Activated CD4-positive, alpha-beta memory T cell treated with anti-CD3 and anti-CD28 coated beads, Interleukin-2, amount 10 ng/mL, durations not matched to agents 7 days and 5 days (primary cell): ENCODE measurements at regions not wholly inside any gene's neighbourhood (a gene's known extent, or its start where the extent isn't known, plus 50 kb on each side); places are given as distances from the start of the nearest gene placed in this dataset.
"Not testable (repeated sequence)": the region's sequence is repeated elsewhere in the genome, so short reads cannot be mapped to it uniquely, and the experiment has no call there.

Experiments used
- CTCF ChIA-PET: fragments of 350-600 bp; sonication (Branson Sonifier 250); formaldehyde crosslinking; loops from one replicate; lab custom pipeline; 2021; ENCODE audit warnings: antibody characterized with exemption, inconsistent platforms; lab: Charles Lee
- POLR2A ChIA-PET: fragments of 350-600 bp; sonication (Branson Sonifier 250); formaldehyde crosslinking; loops from one replicate; lab custom pipeline; 2021; ENCODE audit warnings: antibody characterized with exemption; lab: Charles Lee
- DNase-seq: peaks from one replicate; pipeline ENCODE4 v3.0.0-alpha.2; 2020
- H3K27ac Mint-ChIP-seq: one replicate; pipeline ENCODE4 v1.8.0; 2021; ENCODE audit warnings: mild to moderate bottlenecking, mixed read lengths
- H3K27me3 Mint-ChIP-seq: one replicate; pipeline ENCODE4 v1.8.0; 2021; ENCODE audit warnings: mixed read lengths
- H3K36me3 Mint-ChIP-seq: one replicate; pipeline ENCODE4 v1.8.0; 2021; ENCODE audit warnings: low read depth, mixed read lengths
- H3K4me1 Mint-ChIP-seq: one replicate; pipeline ENCODE4 v1.8.0; 2021; ENCODE audit warnings: mixed read lengths
- H3K4me3 Mint-ChIP-seq: one replicate; pipeline ENCODE4 v1.8.0; 2021; ENCODE audit warnings: mild to moderate bottlenecking, mixed read lengths
- H3K9me3 Mint-ChIP-seq: one replicate; pipeline ENCODE4 v1.8.0; 2021; ENCODE audit warnings: mixed read lengths

DNA sequence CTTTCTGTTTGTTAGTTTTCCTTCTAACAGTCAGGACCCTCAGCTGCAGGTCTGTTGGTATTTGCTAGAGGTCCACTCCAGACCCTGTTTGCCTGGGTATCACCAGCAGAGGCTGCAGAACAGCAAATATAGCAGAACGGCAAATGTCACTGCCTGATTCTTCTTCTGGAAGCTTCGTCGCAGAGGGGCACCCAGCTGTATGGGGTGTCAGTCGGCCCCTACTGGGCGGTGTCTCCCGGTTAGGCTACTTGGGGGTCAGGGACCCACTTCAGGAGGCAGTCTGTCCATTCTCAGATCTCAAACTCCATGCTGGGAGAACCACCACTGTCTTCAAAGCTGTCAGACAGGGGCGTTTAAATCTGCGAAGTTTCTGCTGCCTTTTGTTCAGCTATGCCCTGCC lies 448.6 kb upstream of the UBE2E3 start:
- H3K36me3 Mint-ChIP-seq, POLR2A ChIA-PET, H3K4me3 Mint-ChIP-seq, CTCF ChIA-PET, H3K27ac Mint-ChIP-seq, DNase-seq, H3K27me3 Mint-ChIP-seq, H3K4me1 Mint-ChIP-seq, H3K9me3 Mint-ChIP-seq: not testable (repeated sequence)

DNA sequence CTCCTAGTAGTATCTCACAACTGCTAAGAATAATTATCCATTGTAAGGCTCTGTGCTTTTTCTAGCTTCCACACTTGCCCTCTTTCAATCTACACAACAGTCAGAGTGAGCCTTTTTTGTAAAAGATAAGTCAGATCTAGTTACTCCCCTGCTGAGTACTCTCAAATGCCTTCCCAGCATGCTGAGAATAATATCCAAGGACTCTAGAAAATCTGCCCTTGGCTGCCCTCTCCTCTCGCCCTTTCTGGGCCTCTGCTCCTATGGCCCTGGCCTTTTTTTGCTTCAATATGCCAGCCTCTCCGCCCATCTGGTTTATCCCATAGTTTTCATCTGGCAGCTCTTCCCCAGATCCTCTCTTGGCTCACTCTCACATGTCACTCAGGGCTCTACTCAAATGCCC lies 455.9 kb upstream of the UBE2E3 start:
- Mint-ChIP-seq H3K4me3 (no peak overlapping the region), H3K27ac (no peak overlapping the region), H3K9me3 (no peaks in the 10 kb centered on the region), H3K36me3 (no peaks in the 10 kb centered on the region), H3K4me1 (no peaks in the 10 kb centered on the region), H3K27me3 (no peaks in the 10 kb centered on the region)
- ChIA-PET POLR2A (no interaction called here), CTCF (no interaction called here)
- DNase-seq, result no peak

GRCh38 chr2:180523621-180524340 lies 456.6 kb upstream of the UBE2E3 start:
- Mint-ChIP-seq H3K27ac (no peak overlapping the region), H3K4me3 (no peak overlapping the region), H3K36me3 (no peaks in the 10 kb centered on the region), H3K27me3 (no peaks in the 10 kb centered on the region), H3K4me1 (no peaks in the 10 kb centered on the region), H3K9me3 (no peaks in the 10 kb centered on the region)
- DNase-seq, result no peak
- CTCF ChIA-PET, result no interaction called here
- POLR2A ChIA-PET, result no interaction called here

- H3K4me3 Mint-ChIP-seq, result no peak overlapping the region
- CTCF ChIA-PET, result no interaction called here
- no peaks in the 10 kb centered on the region for H3K9me3 Mint-ChIP-seq
Measured at GRCh38 chr2:180520921-180521581, 459.4 kb upstream of the UBE2E3 start.

GRCh38 chr2:180520206-180520605 lies 460.2 kb upstream of the UBE2E3 start:
- DNase-seq, result no peak
- Mint-ChIP-seq H3K27me3 (no peaks in the 10 kb centered on the region), H3K4me3 (no peak overlapping the region), H3K36me3 (no peaks in the 10 kb centered on the region), H3K4me1 (no peaks in the 10 kb centered on the region), H3K27ac (no peak overlapping the region), H3K9me3 (no peaks in the 10 kb centered on the region)
- ChIA-PET POLR2A (no interaction called here), CTCF (no interaction called here)

More at GRCh38 chr2:180520921-180521581, 459.4 kb upstream of the UBE2E3 start:
- POLR2A ChIA-PET, result no interaction called here
- no peaks in the 10 kb centered on the region for H3K27me3 Mint-ChIP-seq
- H3K27ac Mint-ChIP-seq, result no peak overlapping the region
- no peaks in the 10 kb centered on the region for H3K4me1 Mint-ChIP-seq
- no peak for DNase-seq
- no peaks in the 10 kb centered on the region for H3K36me3 Mint-ChIP-seq

- ChIA-PET POLR2A (no interaction called here), CTCF (no interaction called here)
- Mint-ChIP-seq H3K27ac (no peak overlapping the region), H3K4me1 (no peaks in the 10 kb centered on the region), H3K9me3 (no peaks in the 10 kb centered on the region), H3K4me3 (no peak overlapping the region), H3K27me3 (no peaks in the 10 kb centered on the region), H3K36me3 (no peaks in the 10 kb centered on the region)
- DNase-seq, result no peak
Measured at GRCh38 chr2:180519276-180519675, 461.1 kb upstream of the UBE2E3 start.

- H3K27me3 Mint-ChIP-seq, result no peaks in the 10 kb centered on the region
- no peak overlapping the region for H3K4me3 Mint-ChIP-seq
- H3K9me3 Mint-ChIP-seq, result no peaks in the 10 kb centered on the region
- H3K27ac Mint-ChIP-seq, result no peak overlapping the region
- ChIA-PET POLR2A (no interaction called here), CTCF (no interaction called here)
- no peak for DNase-seq
- no peaks in the 10 kb centered on the region for H3K4me1 Mint-ChIP-seq
- no peaks in the 10 kb centered on the region for H3K36me3 Mint-ChIP-seq
Measured at GRCh38 chr2:180516232-180516631, 464.2 kb upstream of the UBE2E3 start.

- no peak for DNase-seq
- ChIA-PET CTCF (no interaction called here), POLR2A (no interaction called here)
- Mint-ChIP-seq H3K4me3 (no peak overlapping the region), H3K36me3 (no peaks in the 10 kb centered on the region), H3K27ac (no peak overlapping the region), H3K9me3 (no peaks in the 10 kb centered on the region), H3K4me1 (no peaks in the 10 kb centered on the region), H3K27me3 (no peaks in the 10 kb centered on the region)
Measured at GRCh38 chr2:180513389-180513788, 467.0 kb upstream of the UBE2E3 start.

DNA sequence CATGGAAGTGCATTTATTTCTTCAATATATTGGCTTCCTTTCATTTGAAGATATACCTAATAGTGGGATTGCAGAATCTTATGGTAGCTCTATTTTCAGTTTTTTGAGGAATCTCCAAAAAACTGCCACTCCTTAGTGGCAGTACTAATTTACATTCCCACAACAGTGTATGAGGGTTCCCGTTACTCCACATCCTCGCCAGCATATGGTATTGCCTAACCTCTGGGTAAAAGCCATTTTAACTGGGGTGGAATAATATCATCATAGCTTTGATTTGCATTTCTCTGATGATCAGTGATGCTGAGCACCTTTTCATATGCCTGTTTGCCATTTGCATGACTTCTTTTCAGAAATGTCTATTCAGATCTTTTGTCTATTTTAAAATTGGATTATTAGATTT lies 471.9 kb upstream of the UBE2E3 start:
- POLR2A ChIA-PET, result no interaction called here
- H3K4me3 Mint-ChIP-seq, result no peak overlapping the region
- H3K27me3 Mint-ChIP-seq, result no peaks in the 10 kb centered on the region
- CTCF ChIA-PET, result no interaction called here
- no peaks in the 10 kb centered on the region for H3K9me3 Mint-ChIP-seq
- no peaks in the 10 kb centered on the region for H3K36me3 Mint-ChIP-seq
- DNase-seq, result no peak
- H3K27ac Mint-ChIP-seq, result no peak overlapping the region
- H3K4me1 Mint-ChIP-seq, result no peaks in the 10 kb centered on the region

DNA sequence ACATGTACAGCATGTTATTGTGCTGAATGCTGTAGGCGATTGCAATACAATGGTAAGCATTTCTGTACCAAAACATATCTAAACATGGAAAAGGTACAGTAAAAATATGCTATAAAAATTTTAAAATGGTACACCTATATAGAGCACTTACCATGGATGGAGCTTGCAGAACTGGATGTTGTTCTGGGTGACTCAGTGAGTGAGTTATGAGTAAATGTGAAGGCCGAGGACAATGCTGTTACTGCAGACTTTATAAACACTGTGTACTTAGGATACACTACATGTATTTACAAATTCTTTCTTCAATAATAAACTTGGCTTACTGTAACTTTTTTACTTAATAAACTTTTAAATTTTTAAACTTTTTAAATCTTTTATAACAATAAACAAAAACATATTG lies 473.4 kb upstream of the UBE2E3 start:
- Mint-ChIP-seq H3K27ac (no peak overlapping the region), H3K4me3 (no peak overlapping the region), H3K4me1 (no peaks in the 10 kb centered on the region), H3K27me3 (no peaks in the 10 kb centered on the region), H3K36me3 (no peaks in the 10 kb centered on the region), H3K9me3 (no peaks in the 10 kb centered on the region)
- no peak for DNase-seq
- ChIA-PET CTCF (no interaction called here), POLR2A (no interaction called here)

DNA sequence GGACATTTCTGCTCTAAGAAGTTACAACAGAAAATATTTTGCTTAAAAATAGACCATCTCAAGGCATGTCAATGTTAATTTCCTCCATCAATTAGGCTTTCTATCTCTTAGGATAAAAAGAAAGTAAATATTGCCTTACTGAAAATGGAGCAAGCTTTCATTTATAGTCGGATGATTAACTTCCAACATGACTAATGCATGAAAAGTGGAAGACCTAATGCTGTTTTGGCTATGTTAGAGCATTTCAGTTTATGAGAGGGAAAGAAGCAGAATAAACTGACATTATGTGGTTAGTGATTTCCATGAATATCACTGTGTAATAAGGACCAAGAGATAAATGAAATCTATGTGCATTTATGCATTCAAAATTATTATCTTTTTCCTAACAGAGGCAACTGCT lies 475.2 kb upstream of the UBE2E3 start:
- Mint-ChIP-seq H3K36me3 (no peaks in the 10 kb centered on the region), H3K9me3 (no peaks in the 10 kb centered on the region), H3K4me3 (no peak overlapping the region), H3K4me1 (no peaks in the 10 kb centered on the region), H3K27ac (no peak overlapping the region), H3K27me3 (no peaks in the 10 kb centered on the region)
- POLR2A ChIA-PET, result no interaction called here
- DNase-seq, result no peak
- CTCF ChIA-PET, result no interaction called here

- H3K4me1 Mint-ChIP-seq, result no peaks in the 10 kb centered on the region
- H3K36me3 Mint-ChIP-seq, result no peaks in the 10 kb centered on the region
Measured at GRCh38 chr2:180497621-180498152, 482.7 kb upstream of the UBE2E3 start.

DNA sequence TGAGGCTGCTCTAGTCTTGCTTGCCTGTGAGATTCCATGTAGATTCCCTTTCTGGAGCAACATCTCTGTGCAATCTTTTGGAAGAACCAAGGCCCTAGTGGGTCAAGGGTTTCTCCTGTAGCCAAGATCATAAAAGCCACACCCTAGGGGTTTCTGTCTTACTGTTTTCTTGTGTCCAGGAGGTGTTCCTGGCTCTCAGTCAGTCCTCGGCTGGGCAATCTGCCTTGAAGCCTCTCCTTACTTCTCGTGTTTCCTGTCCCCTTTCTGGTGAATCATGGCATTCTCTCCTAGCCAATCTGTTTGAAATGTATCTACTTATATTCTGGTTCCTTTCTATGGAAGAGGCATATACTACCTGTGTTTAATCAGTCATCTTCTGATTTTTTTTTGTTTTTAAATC lies 484.8 kb upstream of the UBE2E3 start:
- H3K27ac Mint-ChIP-seq, result no peak overlapping the region
- ChIA-PET CTCF (no interaction called here), POLR2A (no interaction called here)
- H3K9me3 Mint-ChIP-seq, result peaks cover 5% of the 10 kb centered on the region
- no peak for DNase-seq
- H3K36me3 Mint-ChIP-seq, result no peaks in the 10 kb centered on the region
- H3K4me1 Mint-ChIP-seq, result no peaks in the 10 kb centered on the region
- H3K4me3 Mint-ChIP-seq, result no peak overlapping the region
- H3K27me3 Mint-ChIP-seq, result no peaks in the 10 kb centered on the region

More at GRCh38 chr2:180497621-180498152, 482.7 kb upstream of the UBE2E3 start:
- Mint-ChIP-seq H3K9me3 (peaks cover 5% of the 10 kb centered on the region), H3K4me3 (no peak overlapping the region), H3K27ac (no peak overlapping the region), H3K27me3 (no peaks in the 10 kb centered on the region)
- DNase-seq, result no peak
- CTCF ChIA-PET, result no interaction called here
- POLR2A ChIA-PET, result no interaction called here

DNA sequence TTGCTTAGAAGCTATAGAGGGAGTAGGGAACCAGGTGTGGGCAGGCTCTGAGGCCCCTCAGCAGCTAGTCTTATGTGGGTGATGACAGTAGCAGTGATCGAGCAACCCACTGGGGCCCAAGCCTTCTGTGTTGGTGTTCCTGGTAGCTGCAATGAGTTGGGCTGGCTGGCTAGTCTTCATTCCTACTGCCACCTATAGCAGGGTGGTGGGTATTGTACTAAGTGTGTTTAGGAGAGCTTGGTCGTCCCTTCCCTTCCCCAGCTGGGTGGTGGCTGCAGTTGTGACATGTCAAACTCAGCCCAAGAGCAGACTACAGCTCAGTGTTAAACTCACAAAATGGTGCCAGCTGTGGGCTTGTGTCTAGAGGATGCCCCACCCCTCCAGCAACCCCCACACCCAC lies 486.1 kb upstream of the UBE2E3 start:
- Mint-ChIP-seq H3K9me3 (peaks cover 5% of the 10 kb centered on the region), H3K4me3 (no peak overlapping the region), H3K27ac (no peak overlapping the region), H3K36me3 (no peaks in the 10 kb centered on the region), H3K27me3 (no peaks in the 10 kb centered on the region), H3K4me1 (no peaks in the 10 kb centered on the region)
- DNase-seq, result no peak
- ChIA-PET CTCF (no interaction called here), POLR2A (no interaction called here)
